HG02981 (cell line): ENCODE measurements at regions not wholly inside any gene's neighbourhood (a gene's known extent, or its start where the extent isn't known, plus 50 kb on each side); places are given as distances from the start of the nearest gene placed in this dataset.

ENCODE experiments used
- ATAC-seq: cut with Tn5 transposase; IDR thresholded peaks from one replicate; pipeline ENCODE4 v1.9.1; 2021; ENCODE audit warnings: mild to moderate bottlenecking, moderate library complexity; ENCODE audit not compliant: unreplicated experiment

DNA sequence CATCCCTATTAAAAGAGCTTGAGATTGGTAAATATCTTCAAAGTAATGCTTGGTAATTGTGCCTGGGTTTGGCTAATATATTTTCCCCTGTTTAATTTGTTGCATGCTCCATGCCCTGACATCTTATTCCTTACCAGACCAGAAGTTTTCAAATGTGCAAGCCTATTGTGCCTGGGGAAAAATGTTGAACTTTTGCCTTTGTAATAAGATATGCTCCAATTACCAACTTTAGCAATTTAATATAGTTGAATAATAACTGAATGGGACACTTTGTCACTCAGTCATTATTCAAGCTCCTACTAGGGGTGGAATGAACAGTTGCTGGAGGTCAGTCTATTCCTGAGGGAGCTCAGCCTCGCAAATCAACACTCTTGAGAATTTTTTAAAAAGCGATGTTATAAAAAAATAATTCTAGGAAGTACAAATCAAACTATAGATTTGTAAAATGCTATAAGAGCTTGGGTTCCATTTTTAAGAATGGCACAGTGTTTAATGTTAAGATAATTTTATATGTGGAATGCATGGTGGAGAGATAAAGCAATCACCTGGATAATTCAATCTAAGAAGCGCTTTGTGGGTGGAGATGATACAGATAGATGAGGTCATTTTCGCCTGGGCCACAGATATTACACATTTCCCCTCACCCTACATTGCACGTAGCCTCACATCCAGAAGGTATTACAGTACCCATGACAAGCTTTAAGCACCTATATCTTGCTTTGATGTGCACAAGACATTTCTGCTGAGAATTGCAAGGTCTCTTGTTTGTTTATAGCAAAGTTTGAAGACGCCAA lies 231.8 kb downstream of the PIK3R1 start:
- no peak for ATAC-seq

DNA sequence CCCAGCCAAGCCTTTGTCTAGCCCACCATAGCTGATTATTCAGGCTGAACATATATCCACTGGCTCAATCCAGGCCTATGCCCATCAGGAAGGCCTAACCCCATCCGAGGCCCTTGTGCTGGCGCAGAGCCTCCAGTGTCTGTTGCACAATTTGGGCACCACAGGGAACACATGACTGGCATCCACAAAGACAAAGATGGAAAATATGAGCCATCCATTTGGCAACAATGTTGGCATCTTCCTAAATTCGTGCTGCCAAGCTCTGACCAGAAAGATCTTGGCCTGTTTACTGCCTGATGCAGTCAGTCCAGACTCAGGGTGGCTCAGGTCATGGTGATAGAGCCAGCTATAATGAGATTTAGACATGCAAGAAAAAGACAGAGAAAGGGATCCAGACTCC lies 233.8 kb downstream of the PIK3R1 start:
- no peak for ATAC-seq

DNA sequence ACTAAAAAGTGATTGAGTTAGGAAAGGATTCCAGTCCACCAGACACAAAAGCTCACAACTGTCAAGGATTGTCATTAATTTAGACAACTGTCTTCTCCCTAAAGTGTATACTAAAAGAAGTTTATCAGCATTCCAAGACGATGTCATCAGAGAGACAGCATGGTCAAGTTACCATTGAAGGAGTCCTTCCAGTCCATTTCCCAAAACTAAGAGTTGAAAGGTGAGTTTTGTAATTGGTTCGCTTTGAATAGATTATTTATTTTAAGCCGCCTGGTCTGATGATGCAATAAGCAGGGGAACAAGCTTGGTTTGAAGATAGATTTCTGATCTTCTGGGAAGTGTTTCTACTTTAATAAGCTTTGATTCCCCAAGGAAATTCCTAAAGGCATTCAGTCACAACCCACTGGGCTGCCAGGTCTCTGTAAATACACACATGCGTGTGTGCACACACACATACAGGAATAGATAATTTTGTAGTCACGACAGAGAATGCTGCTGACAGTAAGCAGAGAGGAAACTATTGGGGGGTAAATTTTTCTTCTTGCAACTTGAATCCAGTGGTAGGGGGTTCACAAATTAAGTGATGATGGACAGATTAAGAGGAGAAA lies 234.8 kb downstream of the PIK3R1 start:
- no peak for ATAC-seq

GRCh38 chr5:68452286-68452685 lies 236.7 kb downstream of the PIK3R1 start:
- ATAC-seq: no peak

GRCh38 chr5:68454172-68454571 lies 238.6 kb downstream of the PIK3R1 start:
- ATAC-seq: no peak

- no peak for ATAC-seq
Observed at GRCh38 chr5:68454766-68455165, 239.2 kb downstream of the PIK3R1 start.

DNA sequence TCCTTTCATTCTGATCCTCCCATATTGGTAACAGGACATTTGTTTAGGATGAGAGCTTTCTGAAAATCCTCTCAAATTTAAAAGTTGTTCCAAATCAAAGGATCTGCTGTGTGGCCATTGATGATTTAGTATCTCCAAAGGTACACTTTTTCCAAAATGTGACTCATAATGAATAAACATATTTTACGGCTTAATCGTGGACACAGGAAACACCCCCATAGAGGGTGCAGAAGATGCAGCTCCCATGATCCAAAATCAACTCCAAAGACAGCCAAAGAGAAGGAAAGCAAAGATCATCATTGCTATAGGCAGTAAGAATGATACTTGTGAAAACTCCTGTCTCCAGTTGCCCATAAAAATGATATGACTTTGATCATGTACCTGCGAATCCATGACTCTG lies 239.7 kb downstream of the PIK3R1 start:
- no peak for ATAC-seq

DNA sequence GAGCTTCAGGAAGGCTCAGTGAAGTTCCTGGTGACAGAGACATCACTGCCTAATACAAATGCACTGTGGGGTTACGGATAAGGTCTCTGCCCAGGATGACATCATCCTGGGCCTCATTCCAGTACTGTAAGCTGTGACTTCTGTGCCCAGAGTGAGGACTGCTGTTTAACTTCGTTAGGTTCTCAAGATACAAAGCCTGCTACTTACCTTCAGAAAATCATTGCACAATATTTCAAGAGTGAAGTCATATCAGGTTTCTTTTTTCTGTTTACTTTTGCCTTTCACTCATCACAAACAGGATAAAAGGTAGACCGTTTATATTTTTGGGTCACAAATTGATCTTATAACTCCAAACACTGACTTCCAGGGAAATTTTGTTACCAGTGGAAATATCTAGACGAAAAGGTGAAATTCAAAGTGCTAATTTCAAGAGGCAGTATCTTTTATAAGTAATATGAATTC lies 241.2 kb downstream of the PIK3R1 start:
- ATAC-seq: no peak

GRCh38 chr5:68457285-68457684 lies 241.7 kb downstream of the PIK3R1 start:
- no peak for ATAC-seq

GRCh38 chr5:68458416-68459021 lies 243.0 kb downstream of the PIK3R1 start:
- no peak for ATAC-seq

GRCh38 chr5:68459093-68459809 lies 243.7 kb downstream of the PIK3R1 start:
- ATAC-seq: no peak

- no peak for ATAC-seq
Observed at GRCh38 chr5:68459810-68460139, 244.2 kb downstream of the PIK3R1 start.

DNA sequence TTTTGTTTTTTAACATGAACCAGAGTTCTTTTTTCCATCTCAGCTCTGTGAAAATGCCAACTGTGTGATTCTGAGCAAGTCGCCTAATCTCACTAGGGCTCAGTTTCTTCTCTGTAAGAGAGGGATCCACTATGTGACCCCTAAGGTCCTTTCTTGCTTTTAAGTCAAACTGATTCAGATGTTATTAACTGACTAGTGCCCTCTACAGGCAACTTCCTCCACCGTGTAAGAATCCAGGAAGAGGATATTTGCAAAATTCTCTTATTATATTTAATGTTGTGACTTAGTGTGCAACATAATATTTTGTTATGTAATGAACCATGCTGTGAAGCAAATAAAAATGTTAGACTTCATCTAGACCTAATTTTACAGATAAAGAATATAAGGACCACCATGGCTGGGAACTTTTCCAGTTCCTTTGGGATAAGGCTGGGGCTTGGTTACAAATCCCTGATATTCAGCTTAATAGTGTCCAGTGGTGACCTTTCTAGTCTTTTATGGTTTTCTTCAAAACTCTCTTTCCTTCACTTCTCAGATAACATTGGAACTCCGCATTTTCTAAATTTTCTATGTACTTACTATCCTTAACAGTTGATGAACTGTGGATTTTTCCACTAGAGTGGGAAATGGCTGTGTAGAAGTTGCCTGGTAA lies 244.7 kb downstream of the PIK3R1 start:
- no peak for ATAC-seq

- no peak for ATAC-seq
Observed at GRCh38 chr5:68463606-68464005, 248.1 kb downstream of the PIK3R1 start.

DNA sequence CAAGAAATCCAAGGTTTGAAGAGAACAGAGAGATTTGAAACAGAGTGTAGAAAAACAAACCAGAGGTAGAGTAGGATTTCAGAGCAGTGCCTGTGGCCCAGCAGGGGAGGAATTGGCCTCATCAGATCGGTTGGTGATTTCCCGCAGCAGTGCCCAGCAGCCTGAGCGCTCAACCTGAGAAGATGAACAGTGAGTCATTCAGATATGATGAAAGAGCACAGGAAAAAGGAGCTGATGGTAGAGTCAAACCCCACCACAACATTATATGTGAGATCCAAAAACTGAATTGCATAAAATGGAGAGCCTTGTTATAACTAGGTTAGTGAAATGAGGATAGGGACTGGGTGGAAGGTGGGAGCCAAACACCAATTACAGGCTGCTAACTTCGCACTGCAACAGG lies 248.9 kb downstream of the PIK3R1 start:
- ATAC-seq: no peak

- no peak for ATAC-seq
Observed at GRCh38 chr5:68465133-68465532, 249.6 kb downstream of the PIK3R1 start.

DNA sequence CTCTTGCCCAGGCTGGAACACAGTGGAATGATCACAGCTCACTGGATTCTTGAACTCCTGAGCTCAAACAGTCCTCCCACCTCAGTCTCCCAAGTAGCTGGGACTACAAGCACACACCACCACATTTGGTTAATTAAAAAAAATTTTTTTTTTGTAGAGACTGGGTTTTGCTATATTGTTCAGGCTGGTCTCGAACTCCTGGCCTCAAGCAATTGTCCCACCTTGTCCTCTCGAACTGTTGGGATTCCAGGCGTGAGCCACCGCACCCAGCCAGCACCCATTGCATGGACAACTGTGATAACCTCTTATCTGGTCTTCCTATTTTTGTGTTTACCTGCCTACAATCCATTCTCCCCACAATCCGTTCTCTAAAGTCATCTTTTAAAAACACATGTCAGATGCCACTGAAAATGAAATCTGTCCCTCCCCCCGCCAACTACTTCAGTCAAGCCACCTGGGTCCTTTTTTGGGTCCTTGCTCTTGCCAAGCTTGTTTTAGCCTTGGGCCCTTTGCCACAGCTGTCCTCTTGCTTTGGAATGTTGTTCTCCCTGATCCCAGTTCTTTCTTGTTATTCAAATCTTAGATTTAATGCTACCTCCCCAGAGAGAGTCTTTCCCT lies 250.5 kb downstream of the PIK3R1 start:
- no peak for ATAC-seq

- ATAC-seq: no peak
Observed at GRCh38 chr5:68467208-68467607, 251.7 kb downstream of the PIK3R1 start.

DNA sequence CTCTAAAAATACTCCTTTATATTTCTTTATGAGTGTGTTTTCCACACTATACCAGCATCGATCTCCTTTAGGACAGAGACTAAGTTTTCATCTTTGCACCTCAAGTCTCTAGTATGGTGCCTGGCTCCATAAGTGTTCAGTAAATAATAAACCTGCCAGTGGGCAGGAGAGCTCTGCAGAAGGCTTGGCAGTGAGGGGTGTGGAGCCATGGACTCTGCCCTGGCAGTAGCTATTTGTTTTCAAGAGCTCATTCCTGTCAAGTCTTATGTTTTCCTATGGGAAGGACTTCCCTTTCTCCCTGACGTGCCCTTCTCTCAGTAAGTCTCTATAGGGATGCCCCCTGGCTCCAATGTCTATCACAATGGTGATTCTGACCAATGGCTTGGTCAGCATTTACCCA lies 252.2 kb downstream of the PIK3R1 start:
- ATAC-seq: no peak

DNA sequence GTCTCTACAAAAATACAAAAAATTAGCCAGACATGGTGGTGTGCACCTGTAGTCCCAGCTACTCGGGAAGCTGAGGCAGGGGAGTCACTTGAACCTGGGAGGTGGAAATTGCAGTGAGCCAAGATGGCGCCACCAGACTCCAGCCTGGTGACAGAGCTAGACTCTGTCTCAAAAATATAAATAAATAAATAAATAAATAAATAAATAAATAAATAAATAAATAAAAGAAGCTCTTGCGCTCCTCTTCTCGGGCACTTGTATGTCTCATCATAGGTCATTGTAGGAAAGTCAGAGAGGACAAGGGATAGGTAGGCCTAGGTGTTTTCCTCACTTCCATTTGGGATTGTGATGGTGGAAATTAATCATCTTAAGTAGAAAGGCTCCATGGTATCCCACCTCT lies 252.8 kb downstream of the PIK3R1 start:
- ATAC-seq: no peak
